Caco-2 (cell line): ENCODE measurements at regions not wholly inside any gene's neighbourhood (a gene's known extent, or its start where the extent isn't known, plus 50 kb on each side); places are given as distances from the start of the nearest gene placed in this dataset.

Experiments
- BruUV-seq: library from RNA; stranded (reverse); fragments of 400-500 nt; replicated peaks from 2 replicates; lab custom pipeline; 2021; lab: Mats Ljungman, UMichigan
- CTCF ChIA-PET: fragments of 300-600 bp; sonication (Branson Sonifier 250); formaldehyde crosslinking; loops from one replicate; lab custom pipeline; 2022; ENCODE audit warnings: antibody characterized with exemption; lab: Charles Lee
- POLR2A ChIA-PET: fragments of 300-600 bp; sonication (Branson Sonifier 250); formaldehyde crosslinking; loops from one replicate; lab custom pipeline; 2022; ENCODE audit warnings: antibody characterized with exemption; lab: Charles Lee
- DNase-seq, 2 experiments: peaks; one replicate each; pipeline versions ENCODE4 v3.0.0 to v3.0.0-alpha.2; 2020 to 2022
- H3K27me3 ChIP-seq: replicated peaks from 2 replicates; pipeline ENCODE4 v1.6.0; 2011; ENCODE audit warnings: low read length; ENCODE audit not compliant: control insufficient read depth, insufficient read depth
- H3K36me3 ChIP-seq: 2 replicates; pipeline ENCODE4 v1.5.1; 2011; ENCODE audit warnings: low read length; ENCODE audit not compliant: control insufficient read depth, insufficient read depth
- H3K4me1 ChIP-seq: fragments of 250-450 bp; sonication (Bioruptor Pico); 2 replicates; pipeline ENCODE4 v1.5.1; 2020; ENCODE audit warnings: mild to moderate bottlenecking
- H3K4me3 ChIP-seq: 2 replicates; pipeline ENCODE4 v1.5.1; 2011; ENCODE audit warnings: low read depth, mild to moderate bottlenecking, control low read depth, low read length
- H3K9me3 ChIP-seq: fragments of 250-450 bp; sonication (Bioruptor Pico); 2 replicates; pipeline ENCODE4 v1.5.1; 2020; ENCODE audit warnings: mild to moderate bottlenecking, moderate library complexity
- H3K27ac Mint-ChIP-seq: one replicate; pipeline ENCODE4 v1.8.0; 2022; ENCODE audit warnings: mixed read lengths; ENCODE audit not compliant: unreplicated experiment
- H3K27me3 Mint-ChIP-seq: one replicate; pipeline ENCODE4 v1.8.0; 2022; ENCODE audit warnings: mixed read lengths; ENCODE audit not compliant: insufficient read depth, unreplicated experiment
- H3K36me3 Mint-ChIP-seq: one replicate; pipeline ENCODE4 v1.8.0; 2022; ENCODE audit warnings: mild to moderate bottlenecking, mixed read lengths; ENCODE audit not compliant: insufficient read depth, unreplicated experiment
- H3K4me1 Mint-ChIP-seq: one replicate; pipeline ENCODE4 v1.8.0; 2022; ENCODE audit warnings: low read depth, mixed read lengths; ENCODE audit not compliant: unreplicated experiment
- H3K4me3 Mint-ChIP-seq: one replicate; pipeline ENCODE4 v1.8.0; 2022; ENCODE audit warnings: mild to moderate bottlenecking, moderate library complexity, mixed read lengths; ENCODE audit not compliant: unreplicated experiment
- H3K9me3 Mint-ChIP-seq: one replicate; pipeline ENCODE4 v1.8.0; 2022; ENCODE audit warnings: mixed read lengths; ENCODE audit not compliant: unreplicated experiment
- intact Hi-C: fragments of 100-400 bp; cut with micrococcal nuclease; formaldehyde crosslinking; loops from one replicate; pipeline ENCODE4 v1.10.0; 2022; ENCODE audit not compliant: unreplicated experiment
- TF ChIP-seq, protein P1 (sequence below), 2 experiments: fragments of 200-600 bp in 1 of 2; IDR thresholded peaks; 1 replicate in 1 of 2; 2 replicates in 1 of 2; pipeline versions ENCODE4 v1.5.1 to v1.8.0; 2011 to 2022; ENCODE audit warnings: antibody characterized with exemption in 1 of 2, control low read depth in 1 of 2, inconsistent platforms in 1 of 2, low read depth in 1 of 2, low read length in 1 of 2, mild to moderate bottlenecking in 1 of 2, moderate library complexity in 1 of 2; ENCODE audit not compliant: insufficient read depth in 1 of 2, severe bottlenecking in 1 of 2, unreplicated experiment in 1 of 2

GRCh38 chrX:139091066-139091465 is 379.5 kb upstream of the FGF13 start:
- no peak overlapping the region for H3K27ac Mint-ChIP-seq
- Histone ChIP-seq H3K4me3 (no peak overlapping the region), H3K27me3 (no peaks in the 10 kb centered on the region), H3K9me3 (no peaks in the 10 kb centered on the region), H3K4me1 (0 out of 2 replicates have a peak, but pooled peaks cover 9% of the 10 kb centered on the region), H3K36me3 (no peaks in the 10 kb centered on the region)
- no peaks in the 10 kb centered on the region for H3K9me3 Mint-ChIP-seq
- intact Hi-C loops, result no loop called here
- H3K36me3 Mint-ChIP-seq, result no peaks in the 10 kb centered on the region
- no peaks in the 10 kb centered on the region for H3K27me3 Mint-ChIP-seq
- no peak for DNase-seq
- POLR2A ChIA-PET, result no interaction called here
- no peak overlapping the region for H3K4me3 Mint-ChIP-seq
- TF ChIP-seq, protein P1, sequence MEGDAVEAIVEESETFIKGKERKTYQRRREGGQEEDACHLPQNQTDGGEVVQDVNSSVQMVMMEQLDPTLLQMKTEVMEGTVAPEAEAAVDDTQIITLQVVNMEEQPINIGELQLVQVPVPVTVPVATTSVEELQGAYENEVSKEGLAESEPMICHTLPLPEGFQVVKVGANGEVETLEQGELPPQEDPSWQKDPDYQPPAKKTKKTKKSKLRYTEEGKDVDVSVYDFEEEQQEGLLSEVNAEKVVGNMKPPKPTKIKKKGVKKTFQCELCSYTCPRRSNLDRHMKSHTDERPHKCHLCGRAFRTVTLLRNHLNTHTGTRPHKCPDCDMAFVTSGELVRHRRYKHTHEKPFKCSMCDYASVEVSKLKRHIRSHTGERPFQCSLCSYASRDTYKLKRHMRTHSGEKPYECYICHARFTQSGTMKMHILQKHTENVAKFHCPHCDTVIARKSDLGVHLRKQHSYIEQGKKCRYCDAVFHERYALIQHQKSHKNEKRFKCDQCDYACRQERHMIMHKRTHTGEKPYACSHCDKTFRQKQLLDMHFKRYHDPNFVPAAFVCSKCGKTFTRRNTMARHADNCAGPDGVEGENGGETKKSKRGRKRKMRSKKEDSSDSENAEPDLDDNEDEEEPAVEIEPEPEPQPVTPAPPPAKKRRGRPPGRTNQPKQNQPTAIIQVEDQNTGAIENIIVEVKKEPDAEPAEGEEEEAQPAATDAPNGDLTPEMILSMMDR (IDR thresholded peaks at IDR 0.05; ENCODE audit: insufficient read depth in 1 of 2, low read depth in 1 of 2, low read length in 1 of 2, severe bottlenecking in 1 of 2, unreplicated experiment in 1 of 2), result no peak
- no TSS peak for BruUV-seq
- CTCF ChIA-PET, result no interaction called here
- H3K4me1 Mint-ChIP-seq, result peaks cover 10% of the 10 kb centered on the region

DNA sequence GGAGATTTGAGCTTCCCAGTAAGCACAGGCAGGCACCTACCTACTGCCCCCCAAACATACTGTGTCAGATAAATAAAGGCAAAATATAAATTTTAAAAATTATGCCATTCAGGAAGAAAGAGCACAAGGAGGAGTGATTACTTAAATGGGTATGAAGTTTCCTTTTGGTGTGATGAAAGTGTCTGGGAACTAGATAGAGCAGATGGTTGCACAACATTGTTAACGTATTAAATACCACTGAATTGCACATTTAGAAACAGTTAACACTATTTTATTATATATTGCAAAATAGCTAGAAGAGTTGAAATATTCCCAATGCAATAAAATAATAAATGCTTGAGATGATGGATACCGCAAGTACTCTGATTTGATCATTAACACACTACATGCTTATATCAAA is 374.7 kb upstream of the FGF13 start:
- ChIA-PET CTCF (no interaction called here), POLR2A (no interaction called here)
- Mint-ChIP-seq H3K27me3 (no peaks in the 10 kb centered on the region), H3K4me1 (no peaks in the 10 kb centered on the region), H3K27ac (no peak overlapping the region), H3K36me3 (no peaks in the 10 kb centered on the region), H3K9me3 (no peaks in the 10 kb centered on the region), H3K4me3 (no peak overlapping the region)
- no TSS peak for BruUV-seq
- no peak for DNase-seq
- Histone ChIP-seq H3K4me1 (no peaks in the 10 kb centered on the region), H3K4me3 (no peak overlapping the region), H3K9me3 (no peaks in the 10 kb centered on the region), H3K27me3 (no peaks in the 10 kb centered on the region), H3K36me3 (no peaks in the 10 kb centered on the region)
- TF ChIP-seq, protein P1 (IDR thresholded peaks at IDR 0.05; ENCODE audit: insufficient read depth in 1 of 2, low read depth in 1 of 2, low read length in 1 of 2, severe bottlenecking in 1 of 2, unreplicated experiment in 1 of 2), result no peak
- intact Hi-C loops, result no loop called here

- H3K9me3 Mint-ChIP-seq, result no peaks in the 10 kb centered on the region
- CTCF ChIA-PET, result no interaction called here
- H3K27me3 Mint-ChIP-seq, result no peaks in the 10 kb centered on the region
- Histone ChIP-seq H3K4me3 (no peak overlapping the region), H3K4me1 (no peaks in the 10 kb centered on the region), H3K36me3 (no peaks in the 10 kb centered on the region), H3K9me3 (no peaks in the 10 kb centered on the region), H3K27me3 (no peaks in the 10 kb centered on the region)
- POLR2A ChIA-PET, result no interaction called here
- H3K4me1 Mint-ChIP-seq, result no peaks in the 10 kb centered on the region
- no peak for DNase-seq
- no peak overlapping the region for H3K4me3 Mint-ChIP-seq
- TF ChIP-seq, protein P1 (IDR thresholded peaks at IDR 0.05; ENCODE audit: insufficient read depth in 1 of 2, low read depth in 1 of 2, low read length in 1 of 2, severe bottlenecking in 1 of 2, unreplicated experiment in 1 of 2), result no peak
- H3K36me3 Mint-ChIP-seq, result no peaks in the 10 kb centered on the region
- intact Hi-C loops, result no loop called here
- no peak overlapping the region for H3K27ac Mint-ChIP-seq
- BruUV-seq, result no TSS peak
These were observed 373.9 kb upstream of the FGF13 start for GRCh38 chrX:139085404-139085803.
